H1 (cell line): ENCODE measurements at regions not wholly inside any gene's neighbourhood (a gene's known extent, or its start where the extent isn't known, plus 50 kb on each side); places are given as distances from the start of the nearest gene placed in this dataset.

Source experiments
- CTCF ChIA-PET: fragments of 300-600 bp; sonication (Branson Sonifier 250); formaldehyde crosslinking; loops from one replicate; lab custom pipeline; 2021; ENCODE audit not compliant: partially characterized antibody; lab: Charles Lee
- POLR2A ChIA-PET: fragments of 300-600 bp; sonication (Branson Sonifier 250); formaldehyde crosslinking; loops from one replicate; lab custom pipeline; 2021; ENCODE audit warnings: inconsistent platforms; ENCODE audit not compliant: partially characterized antibody; lab: Charles Lee
- DNase-seq, 2 experiments: peaks; one replicate each; pipeline versions ENCODE4 v3.0.0 to v3.0.0-alpha.2; 2010 to 2022; ENCODE audit warnings: low spot score in 2 of 2, low read depth in 1 of 2, mixed read lengths in 1 of 2
- FAIRE-seq: peaks from 2 replicates; lab custom pipeline; 2011; peaks lifted over from hg19 to GRCh38; lab: Jason Lieb, UNC
- H2AFZ ChIP-seq: 2 replicates; pipeline ENCODE4 v1.8.1; 2012; ENCODE audit warnings: low read length, inconsistent platforms
- H2AK5ac ChIP-seq: 2 replicates; pipeline ENCODE4 v1.6.1; 2013; ENCODE audit warnings: low read depth, low read length
- H2BK120ac ChIP-seq: replicated peaks from 2 replicates; pipeline ENCODE3; 2013; ENCODE audit warnings: low read depth, low read length, inconsistent platforms
- H2BK12ac ChIP-seq: 2 replicates; pipeline ENCODE4 v1.6.1; 2013; ENCODE audit warnings: low read depth, low read length
- H2BK15ac ChIP-seq: 2 replicates; pipeline ENCODE4 v1.6.1; 2013; ENCODE audit warnings: low read length
- H2BK20ac ChIP-seq: 2 replicates; pipeline ENCODE4 v1.6.1; 2013; ENCODE audit warnings: low read length
- H2BK5ac ChIP-seq: 2 replicates; pipeline ENCODE4 v1.6.1; 2013; ENCODE audit warnings: low read depth, low read length
- H3K14ac ChIP-seq: 2 replicates; pipeline ENCODE4 v1.6.1; 2013; ENCODE audit warnings: inconsistent platforms; ENCODE audit not compliant: insufficient read length
- H3K18ac ChIP-seq: 2 replicates; pipeline ENCODE4 v1.6.1; 2013; ENCODE audit warnings: low read length; ENCODE audit errors: extremely low read depth
- H3K23ac ChIP-seq: 2 replicates; pipeline ENCODE4 v1.6.1; 2013; ENCODE audit warnings: inconsistent platforms; ENCODE audit not compliant: insufficient read length
- H3K23me2 ChIP-seq: 2 replicates; pipeline ENCODE4 v1.6.1; 2013; ENCODE audit warnings: low read depth, low read length
- H3K27ac ChIP-seq: 2 replicates; pipeline ENCODE4 v1.6.1; 2011; ENCODE audit warnings: low read depth, low read length, inconsistent platforms
- H3K27me3 ChIP-seq, 4 experiments: replicated peaks in 1 of 4; 1 replicate in 1 of 4; 2 replicates in 3 of 4; pipeline versions ENCODE4 v1.6.1 to v1.8.1; 2011 to 2013; ENCODE audit warnings: low read length in 3 of 4, mild to moderate bottlenecking in 3 of 4, inconsistent platforms in 2 of 4, mixed read lengths in 2 of 4, moderate library complexity in 1 of 4; ENCODE audit not compliant: control insufficient read depth in 3 of 4, insufficient read depth in 3 of 4; ENCODE audit errors: extremely low read depth in 1 of 4
- H3K36me3 ChIP-seq, 4 experiments: 2 replicates each; pipeline versions ENCODE4 v1.6.1 to v1.8.1; 2011 to 2013; ENCODE audit warnings: mild to moderate bottlenecking in 4 of 4, low read length in 3 of 4, moderate library complexity in 2 of 4, control low read depth in 1 of 4, inconsistent platforms in 1 of 4; ENCODE audit not compliant: insufficient read depth in 4 of 4, control insufficient read depth in 2 of 4
- H3K4ac ChIP-seq: replicated peaks from 2 replicates; pipeline ENCODE3; 2013; ENCODE audit warnings: low read length, low read depth, mixed read lengths, inconsistent platforms; ENCODE audit not compliant: insufficient read length
- H3K4me1 ChIP-seq, 4 experiments: replicated peaks in 1 of 4; 1 replicate in 1 of 4; 2 replicates in 3 of 4; pipeline versions ENCODE4 v1.6.1 to v1.8.1; 2011 to 2013; ENCODE audit warnings: low read length in 3 of 4, inconsistent platforms in 2 of 4, mixed read lengths in 1 of 4; ENCODE audit not compliant: insufficient read depth in 4 of 4, control insufficient read depth in 3 of 4
- H3K4me2 ChIP-seq, 2 experiments: 2 replicates each; pipeline versions ENCODE4 v1.6.1 to v1.8.1; 2011 to 2013; ENCODE audit warnings: low read depth in 2 of 2, low read length in 2 of 2, control low read depth in 1 of 2, inconsistent platforms in 1 of 2, mild to moderate bottlenecking in 1 of 2; ENCODE audit not compliant: insufficient read depth in 1 of 2
- H3K4me3 ChIP-seq, 4 experiments: fragments of 200-600, 300-600 bp in 1 of 4; sonication (generic), shearing (Covaris generic), sonication (Bioruptor Twin) in 1 of 4; 2 replicates each; pipeline versions ENCODE4 v1.5.1 to v1.8.1; 2011 to 2016; ENCODE audit warnings: low read length in 4 of 4, low read depth in 3 of 4, control low read depth in 2 of 4, inconsistent platforms in 2 of 4, mild to moderate bottlenecking in 2 of 4, mixed read lengths in 1 of 4, moderate library complexity in 1 of 4; ENCODE audit not compliant: insufficient read depth in 2 of 4; ENCODE audit errors: extremely low read depth in 1 of 4
- H3K56ac ChIP-seq: replicated peaks from 2 replicates; pipeline ENCODE3; 2013; ENCODE audit warnings: low read depth, mild to moderate bottlenecking, mixed read lengths, low read length, inconsistent platforms; ENCODE audit not compliant: insufficient read length
- H3K79me1 ChIP-seq: 2 replicates; pipeline ENCODE4 v1.6.1; 2013; ENCODE audit warnings: low read depth, low read length, control low read depth
- H3K79me2 ChIP-seq, 2 experiments: 2 replicates each; pipeline versions ENCODE4 v1.6.1 to v1.8.1; 2012 to 2013; ENCODE audit warnings: low read length in 2 of 2, mild to moderate bottlenecking in 2 of 2, inconsistent platforms in 1 of 2; ENCODE audit not compliant: insufficient read depth in 2 of 2, control insufficient read depth in 1 of 2
- H3K9ac ChIP-seq, 4 experiments: replicated peaks in 1 of 4; 1 replicate in 1 of 4; 2 replicates in 3 of 4; pipeline versions ENCODE4 v1.6.1 to v1.8.1; 2011 to 2013; ENCODE audit warnings: low read depth in 3 of 4, low read length in 3 of 4, control low read depth in 2 of 4, mild to moderate bottlenecking in 2 of 4, moderate library complexity in 2 of 4, inconsistent platforms in 1 of 4; ENCODE audit errors: extremely low read depth in 1 of 4
- H3K9me3 ChIP-seq, 2 experiments: 2 replicates each; pipeline versions ENCODE4 v1.6.1 to v1.8.1; 2012 to 2013; ENCODE audit warnings: mild to moderate bottlenecking in 2 of 2, moderate library complexity in 2 of 2, control low read depth in 1 of 2, inconsistent platforms in 1 of 2, low read depth in 1 of 2, low read length in 1 of 2, mixed read lengths in 1 of 2; ENCODE audit not compliant: insufficient read depth in 2 of 2
- H4K20me1 ChIP-seq, 2 experiments: replicated peaks in 1 of 2; 2 replicates each; pipeline versions ENCODE3 to v1.8.1; 2011 to 2013; ENCODE audit warnings: inconsistent platforms in 2 of 2, low read length in 2 of 2, mild to moderate bottlenecking in 1 of 2; ENCODE audit not compliant: insufficient read depth in 2 of 2, control insufficient read depth in 1 of 2
- H4K5ac ChIP-seq: 2 replicates; pipeline ENCODE4 v1.6.1; 2013; ENCODE audit warnings: low read length, low read depth, mixed read lengths, inconsistent platforms; ENCODE audit not compliant: insufficient read length
- H4K8ac ChIP-seq: 2 replicates; pipeline ENCODE4 v1.8.0; 2013; ENCODE audit warnings: mild to moderate bottlenecking, moderate library complexity, low read length, inconsistent platforms; ENCODE audit not compliant: insufficient read depth; ENCODE audit errors: extremely low read depth
- H4K91ac ChIP-seq: replicated peaks from 2 replicates; pipeline ENCODE3; 2013; ENCODE audit warnings: low read length, mixed read lengths, inconsistent platforms; ENCODE audit not compliant: insufficient read length
- BRCA1 ChIP-seq: IDR thresholded peaks from 2 replicates; pipeline ENCODE4 v1.6.1; 2012; ENCODE audit warnings: low read depth, low read length, improper control_type of control experiment
- JUN ChIP-seq: IDR thresholded peaks from 2 replicates; pipeline ENCODE4 v1.6.1; 2011; ENCODE audit warnings: low read depth, mild to moderate bottlenecking, improper control_type of control experiment, low read length
- SAP30 ChIP-seq: fragments of 300-600 bp; sonication (generic); IDR thresholded peaks from 2 replicates; pipeline ENCODE4 v1.7.1; 2012; ENCODE audit warnings: low read length, moderate library complexity, mild to moderate bottlenecking, inconsistent platforms; ENCODE audit not compliant: insufficient read depth, insufficient replicate concordance
- SIN3A ChIP-seq, 2 experiments: IDR thresholded peaks in 1 of 2; conservative IDR thresholded peaks in 1 of 2; 2 replicates each; pipeline ENCODE4 v1.6.1; 2011 to 2012; ENCODE audit warnings: low read length in 2 of 2, improper control_type of control experiment in 1 of 2, low read depth in 1 of 2, mild to moderate bottlenecking in 1 of 2
- SIX5 ChIP-seq: IDR thresholded peaks from 2 replicates; pipeline ENCODE4 v1.6.1; 2011; ENCODE audit warnings: mild to moderate bottlenecking, low read depth, low read length
- SRF ChIP-seq: IDR thresholded peaks from 2 replicates; pipeline ENCODE4 v1.6.1; 2011; ENCODE audit warnings: mild to moderate bottlenecking, low read depth, low read length, moderate library complexity
- SUZ12 ChIP-seq: fragments of 200-600 bp; sonication (generic); IDR thresholded peaks from 2 replicates; pipeline ENCODE4 v1.6.1; 2012; ENCODE audit warnings: mild to moderate bottlenecking, inconsistent platforms, low read length, moderate library complexity, mixed read lengths
- WGBS, 2 experiments: shearing (Covaris generic) in 1 of 2; methylation state at CpG; one replicate each; pipeline versions ENCODE4 v1.1.6 to v1.1.7; 2013 to 2015; ENCODE audit warnings: low lambda C conversion rate in 2 of 2, mixed read lengths in 2 of 2, inconsistent platforms in 1 of 2, low coverage in 1 of 2, missing lambda C conversion rate in 1 of 2; ENCODE audit not compliant: insufficient replicate concordance in 2 of 2, insufficient coverage in 1 of 2, insufficient read length in 1 of 2; ENCODE audit errors: extremely low coverage in 1 of 2, missing lambda C conversion rate in 1 of 2; 5-methylcytosine and 5-hydroxymethylcytosine counted together

- Histone ChIP-seq H4K20me1 (no peaks in the 10 kb centered on the region), H2BK120ac (no peak overlapping the region), H2AK5ac (no peak overlapping the region), H3K4me1 (no peaks in the 10 kb centered on the region; a peak in 3 of 7 replicates), H4K91ac (no peak overlapping the region), H3K23me2 (no peaks in the 10 kb centered on the region), H2BK15ac (no peak overlapping the region), H3K27ac (no peak overlapping the region), H2BK5ac (no peak overlapping the region), H2BK20ac (no peak overlapping the region), H3K9me3 (no peaks in the 10 kb centered on the region), H3K14ac (no peak overlapping the region), H3K56ac (no peak overlapping the region), H3K9ac (no peak overlapping the region), H3K18ac (no peak overlapping the region), H3K36me3 (no peaks in the 10 kb centered on the region), H3K27me3 (no peaks in the 10 kb centered on the region), H4K5ac (no peak overlapping the region), H4K8ac (no peak overlapping the region), H3K4me2 (no peak overlapping the region), H2BK12ac (no peak overlapping the region), H3K79me2 (no peaks in the 10 kb centered on the region), H3K79me1 (no peaks in the 10 kb centered on the region), H3K4me3 (no peak overlapping the region), H3K23ac (no peak overlapping the region), H2AFZ (no peak overlapping the region), H3K4ac (no peak overlapping the region)
- FAIRE-seq (no peak), DNase-seq (no peak)
- POLR2A ChIA-PET = no interaction called here
- CTCF ChIA-PET = interaction anchor here (0.7 to 2.6 kb wide), 3 partner anchors 17 to 117 kb away, joined by 3 to 14 read pairs (median 3); no protein-coding TSS in a partner anchor
- 91% methylated on average over 3 of the region's 3 CpGs; no CpG with 5 or more reads in 1 of the 2 experiments for WGBS, 2 experiments
- no peak for TF ChIP-seq BRCA1
- no peak for TF ChIP-seq SRF
- TF ChIP-seq SUZ12 = no peak
- no peak for TF ChIP-seq SIX5
- TF ChIP-seq SAP30 = no peak
- TF ChIP-seq SIN3A (conservative IDR thresholded peaks at IDR 0.05 in 1 of 2, IDR thresholded peaks at IDR 0.05 in 1 of 2; ENCODE audit: low read depth in 1 of 2, low read length in 2 of 2) = no peak
- no peak for TF ChIP-seq JUN
These were observed 545.0 kb downstream of the ETS1 start for GRCh38 chr11:128042290-128042751.
